ENCODE measurements at regions not wholly inside any gene's neighbourhood (a gene's known extent, or its start where the extent isn't known, plus 50 kb on each side); places are given as distances from the start of the nearest gene placed in this dataset.

DNA sequence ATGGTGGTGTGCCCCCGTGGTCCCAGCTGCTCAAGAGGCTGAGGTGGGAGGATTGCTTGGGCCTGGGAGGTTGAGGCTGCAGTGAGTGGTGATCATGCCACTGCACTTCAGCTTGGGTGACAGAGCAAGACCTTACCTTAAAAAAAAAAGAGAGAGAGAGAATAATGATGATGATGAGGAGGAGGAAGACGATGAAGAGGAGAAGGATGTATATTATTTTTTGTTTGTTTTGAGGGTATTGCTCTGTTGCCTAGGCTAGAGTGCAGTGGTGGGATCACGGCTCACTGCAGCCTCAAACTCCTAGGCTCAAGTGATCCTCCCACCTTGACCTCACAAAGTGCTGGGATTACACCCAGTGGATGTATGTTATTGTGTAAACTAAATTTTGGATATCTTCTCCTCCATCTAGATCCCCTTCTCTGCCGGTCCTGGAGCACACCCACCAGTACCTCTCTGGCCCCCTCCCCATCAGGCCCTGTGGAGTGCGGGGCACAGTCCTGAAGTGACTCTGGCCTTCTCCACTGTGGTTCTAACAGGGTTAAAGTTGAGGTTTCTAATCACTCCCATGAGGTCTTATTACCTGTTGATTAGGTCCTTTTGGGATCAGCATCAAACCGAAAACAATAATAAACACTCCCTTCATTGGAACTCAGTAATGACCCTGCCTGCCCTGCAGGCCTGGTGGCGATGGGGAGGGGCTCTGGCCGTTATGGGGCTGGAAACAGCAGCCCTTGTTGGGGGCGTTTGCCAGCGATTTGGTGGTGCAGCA is 60.5 kb upstream of the ZFHX3 start (continued):
- TF ChIP-seq ZNF513 (CRISPR knock-in tag; conservative IDR thresholded peaks at IDR 0.05) (no peak), NFYB (CRISPR knock-in tag; IDR thresholded peaks at IDR 0.05) (no peak), KLF13 (CRISPR knock-in tag; IDR thresholded peaks at IDR 0.05) (no peak)
- TF ChIP-seq, protein P1, sequence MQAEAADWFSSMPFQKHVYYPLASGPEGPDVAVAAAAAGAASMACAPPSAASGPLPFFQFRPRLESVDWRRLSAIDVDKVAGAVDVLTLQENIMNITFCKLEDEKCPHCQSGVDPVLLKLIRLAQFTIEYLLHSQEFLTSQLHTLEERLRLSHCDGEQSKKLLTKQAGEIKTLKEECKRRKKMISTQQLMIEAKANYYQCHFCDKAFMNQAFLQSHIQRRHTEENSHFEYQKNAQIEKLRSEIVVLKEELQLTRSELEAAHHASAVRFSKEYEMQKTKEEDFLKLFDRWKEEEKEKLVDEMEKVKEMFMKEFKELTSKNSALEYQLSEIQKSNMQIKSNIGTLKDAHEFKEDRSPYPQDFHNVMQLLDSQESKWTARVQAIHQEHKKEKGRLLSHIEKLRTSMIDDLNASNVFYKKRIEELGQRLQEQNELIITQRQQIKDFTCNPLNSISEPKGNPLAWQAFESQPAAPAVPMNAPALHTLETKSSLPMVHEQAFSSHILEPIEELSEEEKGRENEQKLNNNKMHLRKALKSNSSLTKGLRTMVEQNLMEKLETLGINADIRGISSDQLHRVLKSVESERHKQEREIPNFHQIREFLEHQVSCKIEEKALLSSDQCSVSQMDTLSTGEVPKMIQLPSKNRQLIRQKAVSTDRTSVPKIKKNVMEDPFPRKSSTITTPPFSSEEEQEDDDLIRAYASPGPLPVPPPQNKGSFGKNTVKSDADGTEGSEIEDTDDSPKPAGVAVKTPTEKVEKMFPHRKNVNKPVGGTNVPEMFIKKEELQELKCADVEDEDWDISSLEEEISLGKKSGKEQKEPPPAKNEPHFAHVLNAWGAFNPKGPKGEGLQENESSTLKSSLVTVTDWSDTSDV (CRISPR knock-in tag; IDR thresholded peaks at IDR 0.05): no peak
- TF ChIP-seq, protein P2, sequence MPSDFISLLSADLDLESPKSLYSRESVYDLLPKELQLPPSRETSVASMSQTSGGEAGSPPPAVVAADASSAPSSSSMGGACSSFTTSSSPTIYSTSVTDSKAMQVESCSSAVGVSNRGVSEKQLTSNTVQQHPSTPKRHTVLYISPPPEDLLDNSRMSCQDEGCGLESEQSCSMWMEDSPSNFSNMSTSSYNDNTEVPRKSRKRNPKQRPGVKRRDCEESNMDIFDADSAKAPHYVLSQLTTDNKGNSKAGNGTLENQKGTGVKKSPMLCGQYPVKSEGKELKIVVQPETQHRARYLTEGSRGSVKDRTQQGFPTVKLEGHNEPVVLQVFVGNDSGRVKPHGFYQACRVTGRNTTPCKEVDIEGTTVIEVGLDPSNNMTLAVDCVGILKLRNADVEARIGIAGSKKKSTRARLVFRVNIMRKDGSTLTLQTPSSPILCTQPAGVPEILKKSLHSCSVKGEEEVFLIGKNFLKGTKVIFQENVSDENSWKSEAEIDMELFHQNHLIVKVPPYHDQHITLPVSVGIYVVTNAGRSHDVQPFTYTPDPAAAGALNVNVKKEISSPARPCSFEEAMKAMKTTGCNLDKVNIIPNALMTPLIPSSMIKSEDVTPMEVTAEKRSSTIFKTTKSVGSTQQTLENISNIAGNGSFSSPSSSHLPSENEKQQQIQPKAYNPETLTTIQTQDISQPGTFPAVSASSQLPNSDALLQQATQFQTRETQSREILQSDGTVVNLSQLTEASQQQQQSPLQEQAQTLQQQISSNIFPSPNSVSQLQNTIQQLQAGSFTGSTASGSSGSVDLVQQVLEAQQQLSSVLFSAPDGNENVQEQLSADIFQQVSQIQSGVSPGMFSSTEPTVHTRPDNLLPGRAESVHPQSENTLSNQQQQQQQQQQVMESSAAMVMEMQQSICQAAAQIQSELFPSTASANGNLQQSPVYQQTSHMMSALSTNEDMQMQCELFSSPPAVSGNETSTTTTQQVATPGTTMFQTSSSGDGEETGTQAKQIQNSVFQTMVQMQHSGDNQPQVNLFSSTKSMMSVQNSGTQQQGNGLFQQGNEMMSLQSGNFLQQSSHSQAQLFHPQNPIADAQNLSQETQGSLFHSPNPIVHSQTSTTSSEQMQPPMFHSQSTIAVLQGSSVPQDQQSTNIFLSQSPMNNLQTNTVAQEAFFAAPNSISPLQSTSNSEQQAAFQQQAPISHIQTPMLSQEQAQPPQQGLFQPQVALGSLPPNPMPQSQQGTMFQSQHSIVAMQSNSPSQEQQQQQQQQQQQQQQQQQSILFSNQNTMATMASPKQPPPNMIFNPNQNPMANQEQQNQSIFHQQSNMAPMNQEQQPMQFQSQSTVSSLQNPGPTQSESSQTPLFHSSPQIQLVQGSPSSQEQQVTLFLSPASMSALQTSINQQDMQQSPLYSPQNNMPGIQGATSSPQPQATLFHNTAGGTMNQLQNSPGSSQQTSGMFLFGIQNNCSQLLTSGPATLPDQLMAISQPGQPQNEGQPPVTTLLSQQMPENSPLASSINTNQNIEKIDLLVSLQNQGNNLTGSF (CRISPR knock-in tag; IDR thresholded peaks at IDR 0.05): no peak

Data from HepG2 (cell line).